MCF 10A (cell line): ENCODE measurements at regions not wholly inside any gene's neighbourhood (a gene's known extent, or its start where the extent isn't known, plus 50 kb on each side); places are given as distances from the start of the nearest gene placed in this dataset.

Experiments
- BruUV-seq: library from RNA; stranded (reverse); fragments of 400-500 nt; replicated peaks from 2 replicates; lab custom pipeline; 2021; lab: Mats Ljungman, UMichigan
- CTCF ChIA-PET: fragments of 300-600 bp; sonication (Branson Sonifier 250); formaldehyde crosslinking; extraction: SDS; loops from one replicate; lab custom pipeline; 2021; ENCODE audit warnings: antibody characterized with exemption, inconsistent platforms; lab: Yijun Ruan, JAX
- POLR2A ChIA-PET: fragments of 300-600, 350-650 bp; sonication (Branson Sonifier 250); formaldehyde crosslinking; extraction: SDS; loops from one replicate; lab custom pipeline; 2020; ENCODE audit warnings: antibody characterized with exemption, inconsistent platforms; lab: Yijun Ruan, JAX
- DNase-seq: peaks from one replicate; pipeline ENCODE4 v3.0.0-alpha.2; 2018; ENCODE audit not compliant: unreplicated experiment
- H3K27ac Mint-ChIP-seq: one replicate; pipeline ENCODE4 v1.8.0; 2022; ENCODE audit warnings: mild to moderate bottlenecking, low read depth, mixed read lengths; ENCODE audit not compliant: unreplicated experiment
- H3K27me3 Mint-ChIP-seq: one replicate; pipeline ENCODE4 v1.8.0; 2022; ENCODE audit warnings: mixed read lengths; ENCODE audit not compliant: insufficient read depth, unreplicated experiment
- H3K36me3 Mint-ChIP-seq: one replicate; pipeline ENCODE4 v1.8.0; 2022; ENCODE audit warnings: mild to moderate bottlenecking, moderate library complexity, mixed read lengths; ENCODE audit not compliant: insufficient read depth, unreplicated experiment
- H3K4me1 Mint-ChIP-seq: one replicate; pipeline ENCODE4 v1.8.0; 2022; ENCODE audit warnings: mixed read lengths; ENCODE audit not compliant: insufficient read depth, unreplicated experiment
- H3K4me3 Mint-ChIP-seq: one replicate; pipeline ENCODE4 v1.8.0; 2022; ENCODE audit warnings: mild to moderate bottlenecking, moderate library complexity, mixed read lengths; ENCODE audit not compliant: unreplicated experiment
- H3K9me3 Mint-ChIP-seq: one replicate; pipeline ENCODE4 v1.8.0; 2022; ENCODE audit warnings: mixed read lengths; ENCODE audit not compliant: unreplicated experiment
- intact Hi-C: fragments of 100-400 bp; cut with micrococcal nuclease; formaldehyde crosslinking; loops from 2 replicates; pipeline ENCODE4 v1.14.1; 2022
- TF ChIP-seq, protein P1 (sequence below): fragments of 200-600 bp; IDR thresholded peaks from one replicate; pipeline ENCODE4 v1.8.0; 2022; ENCODE audit warnings: antibody characterized with exemption, mild to moderate bottlenecking; ENCODE audit not compliant: unreplicated experiment

DNA sequence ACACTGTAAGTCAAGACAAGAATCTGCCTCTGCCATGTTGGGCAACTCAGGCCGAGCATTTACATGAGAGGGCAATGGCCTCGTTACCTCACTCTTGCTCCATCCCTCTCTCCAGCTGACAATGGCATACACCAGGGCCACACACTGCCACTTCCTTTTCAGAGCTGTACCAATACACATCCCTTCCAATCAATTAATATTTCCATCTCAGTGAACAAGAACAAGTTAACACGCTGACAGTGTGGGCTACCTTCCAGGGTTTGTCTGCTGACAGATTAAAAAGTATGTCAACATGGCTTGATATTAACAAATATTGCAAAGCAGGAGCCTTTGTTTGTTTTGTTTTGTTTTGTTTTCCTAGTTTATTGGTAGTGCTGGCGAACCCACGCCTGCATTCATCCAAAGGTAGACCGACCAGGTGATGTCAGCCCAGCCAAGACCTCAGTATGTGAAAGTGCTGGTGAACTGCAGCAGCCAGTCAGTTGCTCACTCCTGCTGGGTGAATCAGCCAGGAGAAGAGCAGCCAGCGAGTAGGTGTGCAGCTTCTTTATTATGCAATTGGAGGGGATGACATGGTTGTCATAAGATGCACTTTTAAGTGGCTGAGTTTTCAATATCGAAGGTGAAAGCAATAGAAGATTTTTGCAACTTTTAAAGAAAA lies 487.3 kb upstream of the JARID2 start:
- no peaks in the 10 kb centered on the region for H3K36me3 Mint-ChIP-seq
- H3K4me3 Mint-ChIP-seq = no peak overlapping the region
- ChIA-PET CTCF (no interaction called here), POLR2A (interaction anchor here (0.6 to 1.2 kb wide), 4 partner anchors 15 to 487 kb away, joined by 3 to 5 read pairs (median 4); no protein-coding TSS in a partner anchor)
- no peaks in the 10 kb centered on the region for H3K27me3 Mint-ChIP-seq
- H3K9me3 Mint-ChIP-seq = peaks cover 4% of the 10 kb centered on the region
- intact Hi-C loops = no loop called here
- peaks cover 21% of the 10 kb centered on the region for H3K4me1 Mint-ChIP-seq
- peak overlapping the region; percentile 11 for H3K27ac Mint-ChIP-seq
- DNase-seq = peak; percentile 78
- no TSS peak for BruUV-seq
- TF ChIP-seq, protein P1, sequence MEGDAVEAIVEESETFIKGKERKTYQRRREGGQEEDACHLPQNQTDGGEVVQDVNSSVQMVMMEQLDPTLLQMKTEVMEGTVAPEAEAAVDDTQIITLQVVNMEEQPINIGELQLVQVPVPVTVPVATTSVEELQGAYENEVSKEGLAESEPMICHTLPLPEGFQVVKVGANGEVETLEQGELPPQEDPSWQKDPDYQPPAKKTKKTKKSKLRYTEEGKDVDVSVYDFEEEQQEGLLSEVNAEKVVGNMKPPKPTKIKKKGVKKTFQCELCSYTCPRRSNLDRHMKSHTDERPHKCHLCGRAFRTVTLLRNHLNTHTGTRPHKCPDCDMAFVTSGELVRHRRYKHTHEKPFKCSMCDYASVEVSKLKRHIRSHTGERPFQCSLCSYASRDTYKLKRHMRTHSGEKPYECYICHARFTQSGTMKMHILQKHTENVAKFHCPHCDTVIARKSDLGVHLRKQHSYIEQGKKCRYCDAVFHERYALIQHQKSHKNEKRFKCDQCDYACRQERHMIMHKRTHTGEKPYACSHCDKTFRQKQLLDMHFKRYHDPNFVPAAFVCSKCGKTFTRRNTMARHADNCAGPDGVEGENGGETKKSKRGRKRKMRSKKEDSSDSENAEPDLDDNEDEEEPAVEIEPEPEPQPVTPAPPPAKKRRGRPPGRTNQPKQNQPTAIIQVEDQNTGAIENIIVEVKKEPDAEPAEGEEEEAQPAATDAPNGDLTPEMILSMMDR = no peak

DNA sequence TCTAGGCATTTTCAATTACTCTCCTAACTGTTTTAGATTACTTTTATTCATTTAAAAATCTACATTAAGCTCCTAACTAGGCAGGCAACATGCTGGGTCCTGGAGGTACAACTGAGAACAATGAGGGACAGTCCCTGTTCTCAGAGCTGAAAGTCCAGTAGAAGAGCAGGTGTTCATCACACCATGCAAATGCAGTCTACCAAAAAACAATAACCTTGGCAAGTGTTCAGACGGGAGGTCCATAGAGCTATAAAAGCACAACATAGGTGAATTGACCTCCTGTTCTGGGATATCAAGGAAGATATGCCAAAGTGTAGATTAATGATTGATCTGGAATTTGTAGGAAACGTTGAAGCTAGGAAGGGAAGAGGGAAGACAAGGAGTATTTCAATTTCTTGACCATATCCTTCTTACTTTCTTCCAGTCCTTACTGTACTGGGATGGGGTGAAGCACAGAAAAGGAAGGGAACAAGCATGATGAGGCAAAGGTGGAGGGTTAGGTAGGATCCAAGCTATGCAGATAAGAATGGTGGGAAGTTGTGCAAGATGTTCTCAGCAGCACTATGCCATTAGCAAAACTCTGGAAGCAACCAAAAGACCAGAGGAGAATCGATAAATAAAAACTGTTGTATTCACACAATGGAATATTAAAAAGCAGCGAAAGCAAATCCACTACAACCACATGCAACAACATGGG lies 485.7 kb upstream of the JARID2 start:
- Mint-ChIP-seq H3K27me3 (no peaks in the 10 kb centered on the region), H3K27ac (no peak overlapping the region), H3K36me3 (no peaks in the 10 kb centered on the region), H3K9me3 (no peaks in the 10 kb centered on the region), H3K4me1 (peaks cover 23% of the 10 kb centered on the region), H3K4me3 (no peak overlapping the region)
- no peak for DNase-seq
- no TSS peak for BruUV-seq
- TF ChIP-seq, protein P1 = no peak
- intact Hi-C loops = no loop called here
- POLR2A ChIA-PET = interaction anchor here (1.0 kb wide), 1 partner anchor 16 kb away, joined by 4 read pairs; no protein-coding TSS in a partner anchor
- CTCF ChIA-PET = interaction anchor here (0.6 to 0.8 kb wide), 3 partner anchors 51 to 550 kb away, joined by 3 read pairs; no protein-coding TSS in a partner anchor

DNA sequence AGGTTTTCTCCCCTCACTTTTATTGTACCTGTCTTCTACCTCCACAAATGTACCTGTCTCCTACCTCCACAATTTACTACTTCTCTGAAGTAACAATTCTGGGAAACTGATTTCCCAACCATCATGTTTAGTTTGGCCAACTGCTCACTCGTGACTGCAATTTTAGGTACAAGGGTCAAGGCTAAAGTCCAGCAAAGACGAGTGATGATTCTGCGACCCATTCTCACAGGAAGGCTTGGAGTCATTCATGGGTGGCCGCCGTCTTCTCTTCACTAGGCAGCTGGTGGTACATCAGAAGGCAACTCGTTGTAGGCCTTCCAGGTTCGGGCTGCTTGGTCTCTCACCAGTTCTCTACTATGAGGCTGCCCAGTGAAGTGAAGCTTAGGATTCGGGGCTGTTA lies 483.8 kb upstream of the JARID2 start:
- no peak overlapping the region for H3K27ac Mint-ChIP-seq

More for the DNA sequence above, 483.8 kb upstream of the JARID2 start:
- intact Hi-C loops = no loop called here
- Mint-ChIP-seq H3K4me1 (peaks cover 23% of the 10 kb centered on the region), H3K36me3 (no peaks in the 10 kb centered on the region), H3K27me3 (no peaks in the 10 kb centered on the region), H3K9me3 (no peaks in the 10 kb centered on the region), H3K4me3 (no peak overlapping the region)
- BruUV-seq = no TSS peak
- POLR2A ChIA-PET = interaction anchor here (0.6 kb wide), 1 partner anchor 18 kb away, joined by 3 read pairs; no protein-coding TSS in a partner anchor
- TF ChIP-seq, protein P1 = no peak
- DNase-seq = no peak
- CTCF ChIA-PET = interaction anchor here (0.6 kb wide), 1 partner anchor 862 kb away, joined by 3 read pairs; no protein-coding TSS in a partner anchor
